BE2C (cell line): ENCODE measurements at regions not wholly inside any gene's neighbourhood (a gene's known extent, or its start where the extent isn't known, plus 50 kb on each side); places are given as distances from the start of the nearest gene placed in this dataset.

Source experiments
- DNase-seq: peaks from one replicate; pipeline ENCODE4 v3.0.0-alpha.2; 2020
- H3K27me3 ChIP-seq: fragments of 250-450 bp; sonication (Bioruptor Pico); 2 replicates; pipeline ENCODE4 v1.5.1; 2020; ENCODE audit warnings: mild to moderate bottlenecking
- H3K36me3 ChIP-seq: fragments of 250-450 bp; sonication (Bioruptor Pico); 2 replicates; pipeline ENCODE4 v1.5.1; 2020; ENCODE audit warnings: mild to moderate bottlenecking
- H3K4me1 ChIP-seq: fragments of 250-450 bp; sonication (Bioruptor Pico); 2 replicates; pipeline ENCODE4 v1.5.1; 2020
- H3K4me3 ChIP-seq: 2 replicates; pipeline ENCODE4 v1.5.1; 2011; ENCODE audit warnings: low read depth, low read length
- H3K9me3 ChIP-seq: fragments of 250-450 bp; sonication (Bioruptor Pico); 2 replicates; pipeline ENCODE4 v1.5.1; 2020
- TF ChIP-seq, protein P1 (sequence below): IDR thresholded peaks from 2 replicates; pipeline ENCODE4 v1.5.1; 2012; ENCODE audit warnings: mild to moderate bottlenecking, low read depth, low read length

DNA sequence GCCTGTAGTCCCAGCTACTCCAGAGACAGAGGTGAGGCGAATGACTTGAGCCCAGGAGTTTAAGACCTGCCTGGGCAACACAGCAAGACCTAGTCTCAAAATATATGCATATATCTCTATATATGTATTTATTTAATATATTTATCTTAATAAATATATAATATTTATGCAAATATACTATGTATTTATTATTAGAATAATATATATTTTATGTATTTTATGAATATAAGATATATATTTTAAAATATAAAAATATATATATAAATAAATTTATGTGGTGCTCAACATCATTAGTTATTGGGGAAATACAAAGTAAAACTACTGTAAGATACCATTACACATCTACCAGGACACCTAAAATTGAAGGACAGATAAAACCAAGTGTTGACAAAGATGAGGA, 58.1 kb upstream of the IPO5 start:
- Histone ChIP-seq H3K4me1 (no peaks in the 10 kb centered on the region), H3K36me3 (no peaks in the 10 kb centered on the region), H3K4me3 (no peak overlapping the region), H3K9me3 (no peaks in the 10 kb centered on the region), H3K27me3 (peaks cover 5% of the 10 kb centered on the region; the same call in 1 of the 2 replicates)
- DNase-seq = no peak
- TF ChIP-seq, protein P1, sequence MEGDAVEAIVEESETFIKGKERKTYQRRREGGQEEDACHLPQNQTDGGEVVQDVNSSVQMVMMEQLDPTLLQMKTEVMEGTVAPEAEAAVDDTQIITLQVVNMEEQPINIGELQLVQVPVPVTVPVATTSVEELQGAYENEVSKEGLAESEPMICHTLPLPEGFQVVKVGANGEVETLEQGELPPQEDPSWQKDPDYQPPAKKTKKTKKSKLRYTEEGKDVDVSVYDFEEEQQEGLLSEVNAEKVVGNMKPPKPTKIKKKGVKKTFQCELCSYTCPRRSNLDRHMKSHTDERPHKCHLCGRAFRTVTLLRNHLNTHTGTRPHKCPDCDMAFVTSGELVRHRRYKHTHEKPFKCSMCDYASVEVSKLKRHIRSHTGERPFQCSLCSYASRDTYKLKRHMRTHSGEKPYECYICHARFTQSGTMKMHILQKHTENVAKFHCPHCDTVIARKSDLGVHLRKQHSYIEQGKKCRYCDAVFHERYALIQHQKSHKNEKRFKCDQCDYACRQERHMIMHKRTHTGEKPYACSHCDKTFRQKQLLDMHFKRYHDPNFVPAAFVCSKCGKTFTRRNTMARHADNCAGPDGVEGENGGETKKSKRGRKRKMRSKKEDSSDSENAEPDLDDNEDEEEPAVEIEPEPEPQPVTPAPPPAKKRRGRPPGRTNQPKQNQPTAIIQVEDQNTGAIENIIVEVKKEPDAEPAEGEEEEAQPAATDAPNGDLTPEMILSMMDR = no peak

DNA sequence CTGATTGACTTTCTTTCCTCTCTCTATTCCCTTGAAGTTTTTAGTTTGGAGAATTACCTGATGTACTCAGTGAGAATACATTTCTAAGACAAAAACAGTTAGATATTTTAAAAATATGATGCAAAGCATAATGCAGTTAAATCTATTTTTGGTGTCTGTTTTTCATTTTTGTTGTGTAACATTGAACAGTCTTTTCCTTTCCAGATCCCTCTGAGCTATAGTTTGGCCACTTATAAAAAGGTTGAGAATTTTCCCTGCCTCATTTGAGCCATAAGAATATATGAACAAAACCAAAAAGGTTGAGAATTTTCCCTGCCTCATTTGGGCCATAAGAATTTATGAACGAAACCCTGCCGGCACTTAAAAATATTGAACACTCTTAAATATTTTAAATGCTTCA, 57.0 kb upstream of the IPO5 start:
- Histone ChIP-seq H3K4me3 (no peak overlapping the region), H3K9me3 (no peaks in the 10 kb centered on the region), H3K27me3 (peaks cover 10% of the 10 kb centered on the region), H3K4me1 (no peaks in the 10 kb centered on the region), H3K36me3 (no peaks in the 10 kb centered on the region)
- no peak for DNase-seq
- TF ChIP-seq, protein P1 = no peak

DNA sequence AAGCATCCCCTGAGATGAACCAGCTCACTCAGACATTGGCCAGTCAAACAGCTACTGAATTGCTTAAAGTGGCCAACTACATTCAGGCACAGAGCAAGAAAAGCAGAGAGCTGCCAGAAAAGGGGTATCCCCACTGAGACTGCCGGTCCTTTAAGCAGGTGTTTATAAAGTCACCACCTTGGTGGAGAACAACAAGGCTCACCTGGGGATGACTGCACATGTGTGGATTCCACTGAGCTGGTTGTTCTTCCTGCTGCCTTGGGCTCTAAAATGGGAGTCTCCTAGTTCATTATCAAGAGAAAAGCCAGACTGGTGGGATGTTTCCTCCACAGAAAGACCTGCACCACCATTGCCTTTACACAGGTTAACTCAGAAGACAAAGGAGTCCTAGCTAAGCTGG, 51.8 kb upstream of the IPO5 start:
- no peak for DNase-seq
- H3K27me3 ChIP-seq = peaks cover 35% of the 10 kb centered on the region

More for the DNA sequence above, 51.8 kb upstream of the IPO5 start:
- Histone ChIP-seq H3K4me3 (no peak overlapping the region), H3K4me1 (no peaks in the 10 kb centered on the region), H3K9me3 (no peaks in the 10 kb centered on the region), H3K36me3 (no peaks in the 10 kb centered on the region)
- TF ChIP-seq, protein P1 = no peak
